Sigmoid colon (tissue), 6 donors: ENCODE measurements at regions not wholly inside any gene's neighbourhood (a gene's known extent, or its start where the extent isn't known, plus 50 kb on each side); places are given as distances from the start of the nearest gene placed in this dataset.

Experiments used
- DNase-seq: peaks from one replicate; pipeline ENCODE4 v3.0.0-alpha.2; 2019
- H3K27ac ChIP-seq, 4 donors: fragments of 200-600 bp; sonication (generic); one replicate each; pipeline ENCODE4 v1.5.1; 2016 to 2019; ENCODE audit warnings: mild to moderate bottlenecking in 1 of 4
- H3K27me3 ChIP-seq, 3 donors: fragments of 200-600 bp; sonication (generic); one replicate each; pipeline ENCODE4 v1.5.1; 2019; ENCODE audit warnings: mild to moderate bottlenecking in 1 of 3
- H3K36me3 ChIP-seq, 4 donors: fragments of 200-600 bp; sonication (generic); one replicate each; pipeline ENCODE4 v1.5.1; 2016 to 2019
- H3K4me1 ChIP-seq, 4 donors: fragments of 200-600 bp; sonication (generic); one replicate each; pipeline ENCODE4 v1.5.1; 2017 to 2019
- H3K4me3 ChIP-seq, 4 donors: fragments of 200-600 bp; sonication (generic); one replicate each; pipeline ENCODE4 v1.5.1; 2017 to 2019; ENCODE audit warnings: mild to moderate bottlenecking in 2 of 4, moderate library complexity in 1 of 4
- H3K9me3 ChIP-seq, 4 donors: fragments of 200-600 bp in 3 of 4; sonication (generic) in 3 of 4; one replicate each; pipeline versions ENCODE4 v1.5.1 to v1.6.1; 2013 to 2019
- CTCF ChIP-seq, 4 experiments: fragments of 450-650 bp in 3 of 4; fragments of 200-600 bp in 1 of 4; IDR thresholded peaks; one replicate each; pipeline ENCODE4 v1.5.1; 2016 to 2019; ENCODE audit warnings: antibody characterized with exemption in 4 of 4, mild to moderate bottlenecking in 3 of 4, moderate library complexity in 2 of 4
- EP300 ChIP-seq, 4 donors: sonication (generic); formaldehyde crosslinking; IDR thresholded peaks; one replicate each; pipeline ENCODE4 v1.6.1; 2017; ENCODE audit warnings: antibody characterized with exemption in 4 of 4
- POLR2A ChIP-seq, 2 donors: fragments of 450-650 bp; IDR thresholded peaks; one replicate each; pipeline ENCODE4 v1.6.1; 2016; ENCODE audit warnings: antibody characterized with exemption in 2 of 2, mild to moderate bottlenecking in 2 of 2, moderate library complexity in 2 of 2
- POLR2AphosphoS5 ChIP-seq, 4 donors: sonication (generic); formaldehyde crosslinking; IDR thresholded peaks; one replicate each; pipeline ENCODE4 v1.6.1; 2017; ENCODE audit warnings: antibody characterized with exemption in 4 of 4
- WGBS, 2 donors: extraction: QIAGEN DNeasy Blood & Tissue Kit; methylation state at CpG; one replicate each; pipeline ENCODE4 v1.1.7; 2013; 5-methylcytosine and 5-hydroxymethylcytosine counted together
- intact Hi-C: fragments of 100-400 bp; cut with DNase I; formaldehyde crosslinking; loops from one replicate; pipeline ENCODE4 v1.15.1; 2023
- donor health status: healthy with polysubstance abuse.
- donor health status: healthy.

GRCh38 chr6:169371344-169372127 is 117.9 kb upstream of the THBS2 start:
- no peak for TF ChIP-seq POLR2A (IDR thresholded peaks at IDR 0.05)
- TF ChIP-seq CTCF (IDR thresholded peaks at IDR 0.05): no peak
- no peak for TF ChIP-seq POLR2AphosphoS5 (IDR thresholded peaks at IDR 0.05)
- TF ChIP-seq EP300 (IDR thresholded peaks at IDR 0.05): no peak
- intact Hi-C loops: no loop called here
- 50 to 75% methylated on average over 12 of the region's 12 CpGs for WGBS, 2 donors
- Histone ChIP-seq H3K27ac (no peak overlapping the region), H3K4me1 (no peaks in the 10 kb centered on the region), H3K36me3 (no peaks in the 10 kb centered on the region), H3K9me3 (peaks cover 0 to 9% (median 0%) of the 10 kb centered on the region in 4 donors), H3K27me3 (no peaks in the 10 kb centered on the region), H3K4me3 (no peak overlapping the region)
- DNase-seq: no peak

- TF ChIP-seq POLR2A (IDR thresholded peaks at IDR 0.05): no peak
- Histone ChIP-seq H3K27me3 (no peaks in the 10 kb centered on the region), H3K36me3 (no peaks in the 10 kb centered on the region), H3K4me3 (no peak overlapping the region), H3K9me3 (peaks cover 0 to 7% (median 0%) of the 10 kb centered on the region in 4 donors), H3K4me1 (no peaks in the 10 kb centered on the region), H3K27ac (no peak overlapping the region)
- intact Hi-C loops: no loop called here
- no peak for DNase-seq
- 53 to 76% methylated on average over 8 of the region's 8 CpGs for WGBS, 2 donors
Observed at GRCh38 chr6:169370666-169371343, 117.2 kb upstream of the THBS2 start.

- TF ChIP-seq POLR2A (IDR thresholded peaks at IDR 0.05) (no peak), POLR2AphosphoS5 (IDR thresholded peaks at IDR 0.05) (no peak), CTCF (IDR thresholded peaks at IDR 0.05) (no peak), EP300 (IDR thresholded peaks at IDR 0.05) (no peak)
- Histone ChIP-seq H3K4me3 (no peak overlapping the region), H3K4me1 (no peaks in the 10 kb centered on the region), H3K27ac (no peak overlapping the region), H3K36me3 (no peaks in the 10 kb centered on the region), H3K27me3 (no peaks in the 10 kb centered on the region), H3K9me3 (peaks cover 0 to under 1% (median 0%) of the 10 kb centered on the region in 4 donors)
- WGBS, 2 donors: 85 to 87% methylated on average over 10 of the region's 10 CpGs
- intact Hi-C loops: no loop called here
- no peak for DNase-seq
Observed at GRCh38 chr6:169370054-169370453, 116.4 kb upstream of the THBS2 start.

GRCh38 chr6:169368200-169368599 is 114.6 kb upstream of the THBS2 start:
- Histone ChIP-seq H3K27me3 (no peaks in the 10 kb centered on the region), H3K27ac (no peak overlapping the region), H3K4me3 (no peak overlapping the region), H3K4me1 (no peaks in the 10 kb centered on the region), H3K9me3 (no peaks in the 10 kb centered on the region), H3K36me3 (no peaks in the 10 kb centered on the region)
- 93 to 95% methylated on average over 11 of the region's 11 CpGs for WGBS, 2 donors
- DNase-seq: no peak
- intact Hi-C loops: no loop called here
- TF ChIP-seq CTCF (IDR thresholded peaks at IDR 0.05): no peak

- Histone ChIP-seq H3K4me3 (no peak overlapping the region), H3K4me1 (no peaks in the 10 kb centered on the region), H3K27me3 (no peaks in the 10 kb centered on the region), H3K36me3 (no peaks in the 10 kb centered on the region), H3K27ac (no peak overlapping the region), H3K9me3 (no peaks in the 10 kb centered on the region)
- intact Hi-C loops: no loop called here
- 87 to 91% methylated on average over 7 of the region's 7 CpGs for WGBS, 2 donors
- TF ChIP-seq CTCF (IDR thresholded peaks at IDR 0.05) (no peak), POLR2A (IDR thresholded peaks at IDR 0.05) (no peak), EP300 (IDR thresholded peaks at IDR 0.05) (no peak), POLR2AphosphoS5 (IDR thresholded peaks at IDR 0.05) (no peak)
- DNase-seq: no peak
Observed at GRCh38 chr6:169367507-169367906, 113.9 kb upstream of the THBS2 start.
